HEK293 (cell line): ENCODE measurements at regions not wholly inside any gene's neighbourhood (a gene's known extent, or its start where the extent isn't known, plus 50 kb on each side); places are given as distances from the start of the nearest gene placed in this dataset.

Experiments used
- KLF10 ChIP-seq: fragments of 450-650 bp; IDR thresholded peaks from 2 replicates; pipeline ENCODE4 v1.5.1; 2018; ENCODE audit warnings: missing biosample characterization, mild to moderate bottlenecking, missing genetic modification characterization
- OVOL3 ChIP-seq: fragments of 450-650 bp; formaldehyde crosslinking; IDR thresholded peaks from 2 replicates; pipeline ENCODE4 v1.5.1; 2016; ENCODE audit warnings: missing biosample characterization, missing genetic modification characterization
- SETDB1 ChIP-seq: IDR thresholded peaks from one replicate; pipeline ENCODE4 v1.6.1; 2017; ENCODE audit warnings: mild to moderate bottlenecking, low read length, moderate library complexity, mixed read lengths; ENCODE audit not compliant: insufficient read length
- ZBTB1 ChIP-seq: fragments of 450-650 bp; formaldehyde crosslinking; IDR thresholded peaks from 2 replicates; pipeline ENCODE4 v1.5.1; 2016; ENCODE audit warnings: missing biosample characterization, missing genetic modification characterization
- ZBTB10 ChIP-seq: fragments of 450-650 bp; formaldehyde crosslinking; IDR thresholded peaks from 2 replicates; pipeline ENCODE4 v1.5.1; 2016; ENCODE audit warnings: missing biosample characterization, missing genetic modification characterization
- ZBTB21 ChIP-seq: fragments of 450-650 bp; formaldehyde crosslinking; IDR thresholded peaks from 2 replicates; pipeline ENCODE4 v1.5.1; 2017; ENCODE audit warnings: missing biosample characterization, missing genetic modification characterization
- ZEB2 ChIP-seq: fragments of 450-650 bp; formaldehyde crosslinking; IDR thresholded peaks from 2 replicates; pipeline ENCODE4 v1.5.1; 2016; ENCODE audit warnings: missing biosample characterization, missing genetic modification characterization
- ZFP41 ChIP-seq: fragments of 450-650 bp; formaldehyde crosslinking; IDR thresholded peaks from 2 replicates; pipeline ENCODE4 v1.5.1; 2016; ENCODE audit warnings: missing biosample characterization, missing genetic modification characterization, borderline replicate concordance
- ZNF114 ChIP-seq: fragments of 450-650 bp; formaldehyde crosslinking; IDR thresholded peaks from 2 replicates; pipeline ENCODE4 v1.5.0; 2017; ENCODE audit warnings: missing biosample characterization, missing genetic modification characterization
- ZNF146 ChIP-seq: fragments of 450-650 bp; formaldehyde crosslinking; IDR thresholded peaks from 2 replicates; pipeline ENCODE4 v1.5.1; 2016; ENCODE audit warnings: missing biosample characterization, missing genetic modification characterization
- ZNF155 ChIP-seq: fragments of 450-650 bp; formaldehyde crosslinking; IDR thresholded peaks from 2 replicates; pipeline ENCODE4 v1.5.1; 2016; ENCODE audit warnings: missing biosample characterization, missing genetic modification characterization
- ZNF174 ChIP-seq: fragments of 450-650 bp; formaldehyde crosslinking; IDR thresholded peaks from 2 replicates; pipeline ENCODE4 v1.5.0; 2017; ENCODE audit warnings: missing biosample characterization, mild to moderate bottlenecking, missing genetic modification characterization
- ZNF19 ChIP-seq: fragments of 450-650 bp; formaldehyde crosslinking; IDR thresholded peaks from 2 replicates; pipeline ENCODE4; 2016; ENCODE audit warnings: missing biosample characterization, missing genetic modification characterization, low read depth
- ZNF223 ChIP-seq: fragments of 450-650 bp; formaldehyde crosslinking; IDR thresholded peaks from 2 replicates; pipeline ENCODE4 v1.5.1; 2016; ENCODE audit warnings: missing biosample characterization, missing genetic modification characterization
- ZNF274 ChIP-seq, 2 experiments: fragments of 200-500 bp in 1 of 2; fragments of 450-650 bp in 1 of 2; sonication (Bioruptor generic) in 1 of 2; formaldehyde crosslinking in 1 of 2; IDR thresholded peaks; 2 replicates each; pipeline versions ENCODE4 v1.5.1 to v1.6.1; 2014 to 2016; ENCODE audit warnings: borderline replicate concordance in 1 of 2, inconsistent platforms in 1 of 2, low read length in 1 of 2, missing biosample characterization in 1 of 2, missing genetic modification characterization in 1 of 2
- ZNF302 ChIP-seq: fragments of 450-650 bp; formaldehyde crosslinking; IDR thresholded peaks from 2 replicates; pipeline ENCODE4 v1.5.1; 2016; ENCODE audit warnings: missing biosample characterization, missing genetic modification characterization, low read depth
- ZNF341 ChIP-seq: fragments of 450-650 bp; formaldehyde crosslinking; IDR thresholded peaks from 2 replicates; pipeline ENCODE4; 2016; ENCODE audit warnings: low read depth, missing biosample characterization, missing genetic modification characterization
- ZNF37A ChIP-seq: fragments of 450-650 bp; IDR thresholded peaks from 2 replicates; pipeline ENCODE4 v1.5.1; 2018; ENCODE audit warnings: missing biosample characterization, missing genetic modification characterization
- ZNF521 ChIP-seq: fragments of 450-650 bp; formaldehyde crosslinking; IDR thresholded peaks from 2 replicates; pipeline ENCODE4 v1.5.1; 2017; ENCODE audit warnings: missing biosample characterization, mild to moderate bottlenecking, missing genetic modification characterization
- ZNF629 ChIP-seq: fragments of 450-650 bp; formaldehyde crosslinking; IDR thresholded peaks from 2 replicates; pipeline ENCODE4 v1.5.1; 2017; ENCODE audit warnings: missing biosample characterization, missing genetic modification characterization
- ZNF664 ChIP-seq: fragments of 450-650 bp; formaldehyde crosslinking; IDR thresholded peaks from 2 replicates; pipeline ENCODE4 v1.5.1; 2016; ENCODE audit warnings: missing biosample characterization, missing genetic modification characterization
- ZNF692 ChIP-seq: fragments of 450-650 bp; formaldehyde crosslinking; IDR thresholded peaks from 2 replicates; pipeline ENCODE4 v1.5.1; 2016; ENCODE audit warnings: missing biosample characterization, missing genetic modification characterization
- ZNF792 ChIP-seq: fragments of 450-650 bp; formaldehyde crosslinking; IDR thresholded peaks from 2 replicates; pipeline ENCODE4 v1.5.1; 2016; ENCODE audit warnings: missing biosample characterization, missing genetic modification characterization
- ZNF830 ChIP-seq: fragments of 450-650 bp; IDR thresholded peaks from 2 replicates; pipeline ENCODE4 v1.5.0; 2018; ENCODE audit warnings: missing biosample characterization, missing genetic modification characterization, low read depth, mild to moderate bottlenecking, moderate library complexity
- ZNF843 ChIP-seq: fragments of 450-650 bp; formaldehyde crosslinking; IDR thresholded peaks from 2 replicates; pipeline ENCODE4 v1.5.1; 2016; ENCODE audit warnings: missing biosample characterization, missing genetic modification characterization
- ZSCAN4 ChIP-seq: fragments of 450-650 bp; formaldehyde crosslinking; IDR thresholded peaks from 2 replicates; pipeline ENCODE4 v1.5.1; 2017; ENCODE audit warnings: missing biosample characterization, missing genetic modification characterization
- TF ChIP-seq, protein P1 (sequence below): fragments of 450-650 bp; formaldehyde crosslinking; IDR thresholded peaks from 2 replicates; pipeline ENCODE4 v1.5.1; 2016; ENCODE audit warnings: missing biosample characterization, missing genetic modification characterization
- TF ChIP-seq, protein P2 (sequence below): fragments of 450-650 bp; formaldehyde crosslinking; conservative IDR thresholded peaks from 2 replicates; pipeline ENCODE4 v1.5.1; 2016; ENCODE audit warnings: low read depth, missing biosample characterization, missing genetic modification characterization
- TF ChIP-seq, protein P3 (sequence below): fragments of 450-650 bp; formaldehyde crosslinking; IDR thresholded peaks from 2 replicates; pipeline ENCODE4 v1.5.1; 2017; ENCODE audit warnings: missing biosample characterization, missing genetic modification characterization

DNA sequence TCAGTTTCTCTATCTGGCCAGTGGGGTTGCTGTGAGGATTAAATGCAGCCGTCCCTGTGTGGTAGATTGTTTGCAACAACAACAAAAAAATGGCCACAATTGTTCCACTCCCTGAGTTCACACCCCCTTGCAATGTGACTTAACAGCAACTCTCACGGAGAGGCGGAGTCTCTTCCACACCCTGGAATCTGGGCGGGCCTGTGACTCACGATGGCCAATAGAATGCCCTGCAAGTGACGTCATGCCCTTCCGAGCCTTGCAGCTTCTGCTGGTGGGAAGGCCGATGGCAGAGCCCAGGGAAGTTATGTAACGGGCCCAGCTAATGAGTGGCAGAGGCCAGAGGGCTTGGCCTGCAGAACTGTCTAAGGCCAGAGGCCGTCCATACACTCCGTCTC is 87.9 kb downstream of the RIPK4 start (continued):
- TF ChIP-seq, protein P1, sequence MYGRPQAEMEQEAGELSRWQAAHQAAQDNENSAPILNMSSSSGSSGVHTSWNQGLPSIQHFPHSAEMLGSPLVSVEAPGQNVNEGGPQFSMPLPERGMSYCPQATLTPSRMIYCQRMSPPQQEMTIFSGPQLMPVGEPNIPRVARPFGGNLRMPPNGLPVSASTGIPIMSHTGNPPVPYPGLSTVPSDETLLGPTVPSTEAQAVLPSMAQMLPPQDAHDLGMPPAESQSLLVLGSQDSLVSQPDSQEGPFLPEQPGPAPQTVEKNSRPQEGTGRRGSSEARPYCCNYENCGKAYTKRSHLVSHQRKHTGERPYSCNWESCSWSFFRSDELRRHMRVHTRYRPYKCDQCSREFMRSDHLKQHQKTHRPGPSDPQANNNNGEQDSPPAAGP (tag by site-specific recombination), result peak; percentile 76
- TF ChIP-seq ZNF629 (tag by site-specific recombination), result peak; percentile 89
- TF ChIP-seq KLF10 (tag by site-specific recombination), result peak; percentile 77
- TF ChIP-seq ZNF37A (tag by site-specific recombination), result no peak
- TF ChIP-seq, protein P2, sequence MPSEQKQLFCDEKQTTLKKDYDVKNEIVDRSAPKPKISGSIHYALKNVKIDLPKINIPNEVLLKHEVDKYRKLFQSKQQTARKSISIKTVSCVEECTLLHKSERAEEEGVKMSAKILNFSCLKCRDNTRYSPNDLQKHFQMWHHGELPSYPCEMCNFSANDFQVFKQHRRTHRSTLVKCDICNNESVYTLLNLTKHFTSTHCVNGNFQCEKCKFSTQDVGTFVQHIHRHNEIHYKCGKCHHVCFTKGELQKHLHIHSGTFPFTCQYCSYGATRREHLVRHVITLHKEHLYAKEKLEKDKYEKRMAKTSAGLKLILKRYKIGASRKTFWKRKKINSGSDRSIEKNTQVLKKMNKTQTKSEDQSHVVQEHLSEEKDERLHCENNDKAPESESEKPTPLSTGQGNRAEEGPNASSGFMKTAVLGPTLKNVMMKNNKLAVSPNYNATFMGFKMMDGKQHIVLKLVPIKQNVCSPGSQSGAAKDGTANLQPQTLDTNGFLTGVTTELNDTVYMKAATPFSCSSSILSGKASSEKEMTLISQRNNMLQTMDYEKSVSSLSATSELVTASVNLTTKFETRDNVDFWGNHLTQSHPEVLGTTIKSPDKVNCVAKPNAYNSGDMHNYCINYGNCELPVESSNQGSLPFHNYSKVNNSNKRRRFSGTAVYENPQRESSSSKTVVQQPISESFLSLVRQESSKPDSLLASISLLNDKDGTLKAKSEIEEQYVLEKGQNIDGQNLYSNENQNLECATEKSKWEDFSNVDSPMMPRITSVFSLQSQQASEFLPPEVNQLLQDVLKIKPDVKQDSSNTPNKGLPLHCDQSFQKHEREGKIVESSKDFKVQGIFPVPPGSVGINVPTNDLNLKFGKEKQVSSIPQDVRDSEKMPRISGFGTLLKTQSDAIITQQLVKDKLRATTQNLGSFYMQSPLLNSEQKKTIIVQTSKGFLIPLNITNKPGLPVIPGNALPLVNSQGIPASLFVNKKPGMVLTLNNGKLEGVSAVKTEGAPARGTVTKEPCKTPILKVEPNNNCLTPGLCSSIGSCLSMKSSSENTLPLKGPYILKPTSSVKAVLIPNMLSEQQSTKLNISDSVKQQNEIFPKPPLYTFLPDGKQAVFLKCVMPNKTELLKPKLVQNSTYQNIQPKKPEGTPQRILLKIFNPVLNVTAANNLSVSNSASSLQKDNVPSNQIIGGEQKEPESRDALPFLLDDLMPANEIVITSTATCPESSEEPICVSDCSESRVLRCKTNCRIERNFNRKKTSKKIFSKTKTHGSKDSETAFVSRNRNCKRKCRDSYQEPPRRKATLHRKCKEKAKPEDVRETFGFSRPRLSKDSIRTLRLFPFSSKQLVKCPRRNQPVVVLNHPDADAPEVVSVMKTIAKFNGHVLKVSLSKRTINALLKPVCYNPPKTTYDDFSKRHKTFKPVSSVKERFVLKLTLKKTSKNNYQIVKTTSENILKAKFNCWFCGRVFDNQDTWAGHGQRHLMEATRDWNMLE (tag by site-specific recombination), result no peak
- no peak for TF ChIP-seq ZNF19 (tag by site-specific recombination)
- TF ChIP-seq ZNF114 (tag by site-specific recombination), result no peak
- no peak for TF ChIP-seq ZEB2 (tag by site-specific recombination)
- TF ChIP-seq, protein P3, sequence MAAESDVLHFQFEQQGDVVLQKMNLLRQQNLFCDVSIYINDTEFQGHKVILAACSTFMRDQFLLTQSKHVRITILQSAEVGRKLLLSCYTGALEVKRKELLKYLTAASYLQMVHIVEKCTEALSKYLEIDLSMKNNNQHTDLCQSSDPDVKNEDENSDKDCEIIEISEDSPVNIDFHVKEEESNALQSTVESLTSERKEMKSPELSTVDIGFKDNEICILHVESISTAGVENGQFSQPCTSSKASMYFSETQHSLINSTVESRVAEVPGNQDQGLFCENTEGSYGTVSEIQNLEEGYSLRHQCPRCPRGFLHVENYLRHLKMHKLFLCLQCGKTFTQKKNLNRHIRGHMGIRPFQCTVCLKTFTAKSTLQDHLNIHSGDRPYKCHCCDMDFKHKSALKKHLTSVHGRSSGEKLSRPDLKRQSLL (tag by site-specific recombination), result no peak
- no peak; the same call in 1 of the 2 replicates for TF ChIP-seq ZNF692 (tag by site-specific recombination)
- TF ChIP-seq ZNF155 (tag by site-specific recombination), result no peak
- no peak for TF ChIP-seq ZBTB10
- peak; percentile 87 for TF ChIP-seq ZBTB21
- peak; percentile 31; the same call in 1 of the 2 replicates for TF ChIP-seq ZSCAN4 (tag by site-specific recombination)
- TF ChIP-seq ZNF341 (tag by site-specific recombination), result peak; percentile 61
- TF ChIP-seq ZNF521 (tag by site-specific recombination), result no peak
- no peak for TF ChIP-seq ZBTB1 (tag by site-specific recombination)
- TF ChIP-seq ZNF792 (tag by site-specific recombination), result no peak
- no peak for TF ChIP-seq ZNF146 (tag by site-specific recombination)
- TF ChIP-seq ZNF830 (tag by site-specific recombination), result no peak
- no peak for TF ChIP-seq OVOL3
- no peak for TF ChIP-seq ZNF302 (tag by site-specific recombination)
- TF ChIP-seq ZNF174 (tag by site-specific recombination), result no peak
- TF ChIP-seq ZNF664 (tag by site-specific recombination), result no peak
- no peak for TF ChIP-seq ZFP41 (tag by site-specific recombination)
- TF ChIP-seq SETDB1, result no peak
- TF ChIP-seq ZNF274 (IDR thresholded peaks at IDR 0.05; ENCODE audit: low read length), result no peak
- TF ChIP-seq ZNF274 (tag by site-specific recombination; IDR thresholded peaks at IDR 0.05; ENCODE audit: borderline replicate concordance), result no peak
- TF ChIP-seq ZNF843 (tag by site-specific recombination), result no peak
- no peak for TF ChIP-seq ZNF223 (tag by site-specific recombination)
